IMR-90 (cell line): ENCODE measurements at regions not wholly inside any gene's neighbourhood (a gene's known extent, or its start where the extent isn't known, plus 50 kb on each side); places are given as distances from the start of the nearest gene placed in this dataset.

ENCODE experiments used
- ATAC-seq: fragments of 200-7000 bp; cut with Tn5 transposase; 2 replicates; pipeline ENCODE4 v1.9.1; 2020; ENCODE audit warnings: low read depth, mild to moderate bottlenecking, moderate library complexity
- BruUV-seq: library from RNA; stranded (reverse); fragments of 400-500 nt; replicated peaks from 2 replicates; lab custom pipeline; 2021; lab: Mats Ljungman, UMichigan
- CTCF ChIA-PET: fragments of 300-600 bp; formaldehyde crosslinking; extraction: SDS; loops from one replicate; lab custom pipeline; 2021; ENCODE audit warnings: antibody characterized with exemption; lab: Yijun Ruan, JAX
- POLR2A ChIA-PET: fragments of 300-600 bp; sonication (Branson Sonifier 250); formaldehyde crosslinking; loops from one replicate; lab custom pipeline; 2022; ENCODE audit warnings: antibody characterized with exemption; ENCODE audit not compliant: unreplicated experiment; lab: Charles Lee
- DNase-seq: peaks from one replicate; pipeline ENCODE4 v3.0.0; 2013
- H2AFZ ChIP-seq: replicated peaks from 2 replicates; pipeline ENCODE3; 2013; ENCODE audit warnings: low read length, mild to moderate bottlenecking; ENCODE audit not compliant: poor library complexity
- H2AK5ac ChIP-seq: 2 replicates; pipeline ENCODE4 v1.6.1; 2013; ENCODE audit warnings: low read depth, low read length, inconsistent platforms
- H2AK9ac ChIP-seq: replicated peaks from 2 replicates; pipeline ENCODE3; 2013; ENCODE audit warnings: mild to moderate bottlenecking, low read depth, low read length, moderate library complexity; ENCODE audit not compliant: poor library complexity
- H2BK120ac ChIP-seq: 2 replicates; pipeline ENCODE4 v1.6.1; 2013; ENCODE audit warnings: low read depth, low read length, inconsistent platforms
- H2BK15ac ChIP-seq: 3 replicates; pipeline ENCODE4 v1.6.1; 2013; ENCODE audit warnings: low read depth, low read length, inconsistent platforms
- H2BK20ac ChIP-seq: 2 replicates; pipeline ENCODE4 v1.6.1; 2013; ENCODE audit warnings: low read depth, mild to moderate bottlenecking, inconsistent platforms, low read length, moderate library complexity
- H2BK5ac ChIP-seq: 2 replicates; pipeline ENCODE4 v1.6.1; 2013; ENCODE audit warnings: mild to moderate bottlenecking, low read depth, low read length, inconsistent platforms; ENCODE audit not compliant: poor library complexity, severe bottlenecking
- H3K14ac ChIP-seq: replicated peaks from 2 replicates; pipeline ENCODE4 v1.6.1; 2013; ENCODE audit warnings: low read depth, low read length, inconsistent platforms
- H3K18ac ChIP-seq: 2 replicates; pipeline ENCODE4 v1.6.1; 2013; ENCODE audit warnings: low read depth, low read length, control low read depth
- H3K23ac ChIP-seq: 2 replicates; pipeline ENCODE4 v1.6.1; 2013; ENCODE audit warnings: low read depth, low read length, inconsistent platforms
- H3K27ac ChIP-seq: 2 replicates; pipeline ENCODE4 v1.5.1; 2013; ENCODE audit warnings: mild to moderate bottlenecking, control low read depth, low read length; ENCODE audit not compliant: insufficient read depth
- H3K27me3 ChIP-seq: 2 replicates; pipeline ENCODE4 v1.6.1; 2013; ENCODE audit warnings: low read length; ENCODE audit not compliant: control insufficient read depth, insufficient read depth
- H3K36me3 ChIP-seq: 2 replicates; pipeline ENCODE4 v1.6.1; 2013; ENCODE audit warnings: low read length, mixed read lengths; ENCODE audit not compliant: control insufficient read depth, insufficient read depth
- H3K4ac ChIP-seq: 2 replicates; pipeline ENCODE4 v1.6.1; 2013; ENCODE audit warnings: low read depth, low read length, inconsistent platforms
- H3K4me1 ChIP-seq: 2 replicates; pipeline ENCODE4 v1.6.1; 2013; ENCODE audit warnings: low read length, mixed read lengths; ENCODE audit not compliant: control insufficient read depth, insufficient read depth
- H3K4me2 ChIP-seq: 2 replicates; pipeline ENCODE4 v1.6.1; 2013; ENCODE audit warnings: low read depth, mild to moderate bottlenecking, control low read depth, low read length, moderate library complexity
- H3K4me3 ChIP-seq: 2 replicates; pipeline ENCODE4 v1.5.1; 2013; ENCODE audit warnings: low read depth, mild to moderate bottlenecking, control low read depth, low read length, moderate library complexity; ENCODE audit not compliant: insufficient read depth
- H3K56ac ChIP-seq: 2 replicates; pipeline ENCODE4 v1.6.1; 2013; ENCODE audit warnings: low read length, inconsistent platforms; ENCODE audit not compliant: insufficient read depth; ENCODE audit errors: extremely low read depth
- H3K79me1 ChIP-seq, 2 experiments: 2 replicates each; pipeline ENCODE4 v1.6.1; 2013; ENCODE audit warnings: low read length in 2 of 2, inconsistent platforms in 1 of 2, low read depth in 1 of 2
- H3K9ac ChIP-seq: 2 replicates; pipeline ENCODE4 v1.6.1; 2013; ENCODE audit warnings: low read depth, low read length, control low read depth
- H3K9me1 ChIP-seq: 2 replicates; pipeline ENCODE4 v1.6.1; 2013; ENCODE audit warnings: low read length, inconsistent platforms; ENCODE audit not compliant: insufficient read depth
- H3K9me3 ChIP-seq: 2 replicates; pipeline ENCODE4 v1.6.1; 2013; ENCODE audit warnings: low read length; ENCODE audit not compliant: control insufficient read depth, insufficient read depth
- H4K20me1 ChIP-seq: 2 replicates; pipeline ENCODE4 v1.6.1; 2013; ENCODE audit warnings: low read length, inconsistent platforms; ENCODE audit not compliant: insufficient read depth
- H4K5ac ChIP-seq: 2 replicates; pipeline ENCODE4 v1.6.1; 2013; ENCODE audit warnings: mild to moderate bottlenecking, low read depth, low read length, control low read depth
- H4K8ac ChIP-seq, 2 experiments: 2 replicates each; pipeline ENCODE4 v1.6.1; 2013; ENCODE audit warnings: low read depth in 2 of 2, low read length in 2 of 2, control low read depth in 1 of 2, inconsistent platforms in 1 of 2
- H4K91ac ChIP-seq: 2 replicates; pipeline ENCODE4 v1.6.1; 2013; ENCODE audit warnings: low read depth, low read length, inconsistent platforms; ENCODE audit not compliant: insufficient read depth
- BHLHE40 ChIP-seq: fragments of 150-350 bp; IDR thresholded peaks from 2 replicates; pipeline ENCODE4 v1.6.1; 2016; ENCODE audit warnings: mild to moderate bottlenecking, low read depth, low read length
- CEBPB ChIP-seq: IDR thresholded peaks from 2 replicates; pipeline ENCODE4 v1.6.1; 2012; ENCODE audit warnings: low read depth, low read length, improper control_type of control experiment
- CHD1 ChIP-seq: IDR thresholded peaks from 2 replicates; pipeline ENCODE4 v1.6.1; 2012; ENCODE audit warnings: low read depth, low read length, improper control_type of control experiment
- CTCF ChIP-seq: conservative IDR thresholded peaks from 2 replicates; pipeline ENCODE4 v1.5.1; 2012; ENCODE audit warnings: mild to moderate bottlenecking, low read depth, low read length, improper control_type of control experiment
- MAZ ChIP-seq: IDR thresholded peaks from 2 replicates; pipeline ENCODE4 v1.6.1; 2012; ENCODE audit warnings: low read depth, mild to moderate bottlenecking, low read length, improper control_type of control experiment, moderate library complexity, borderline replicate concordance
- NFE2L2 ChIP-seq: fragments of 150-350 bp; IDR thresholded peaks from 2 replicates; pipeline ENCODE4 v1.6.1; 2016; ENCODE audit warnings: low read depth, mild to moderate bottlenecking, low read length
- POLR2A ChIP-seq: IDR thresholded peaks from 2 replicates; pipeline ENCODE4 v1.6.1; 2012; ENCODE audit warnings: mild to moderate bottlenecking, low read depth, low read length
- RAD21 ChIP-seq: IDR thresholded peaks from 2 replicates; pipeline ENCODE4 v1.6.1; 2012; ENCODE audit warnings: low read length, improper control_type of control experiment
- RCOR1 ChIP-seq: IDR thresholded peaks from 2 replicates; pipeline ENCODE4 v1.6.1; 2012; ENCODE audit warnings: mild to moderate bottlenecking, low read length, improper control_type of control experiment; ENCODE audit not compliant: insufficient replicate concordance
- SMC3 ChIP-seq: fragments of 150-350 bp; IDR thresholded peaks from 2 replicates; pipeline ENCODE4 v1.6.1; 2016; ENCODE audit warnings: low read depth, mild to moderate bottlenecking, antibody characterized with exemption, low read length, moderate library complexity
- USF2 ChIP-seq: fragments of 150-350 bp; IDR thresholded peaks from 2 replicates; pipeline ENCODE4 v1.6.1; 2017; ENCODE audit warnings: mild to moderate bottlenecking, antibody characterized with exemption, low read length, low read depth
- WGBS, 2 experiments: methylation state at CpG; one replicate each; pipeline versions ENCODE4 v1.1.5 to v1.1.7; 2013; ENCODE audit warnings: missing lambda C conversion rate in 2 of 2; ENCODE audit not compliant: insufficient read length in 1 of 2; ENCODE audit errors: extremely low coverage in 2 of 2; 5-methylcytosine and 5-hydroxymethylcytosine counted together
- dilution Hi-C: fragments of 300-500 bp; cut with HindIII; formaldehyde crosslinking; loops from one replicate; pipeline ENCODE4 v1.14.3; 2018; ENCODE audit warnings: low sequenced_read_pairs; ENCODE audit not compliant: unreplicated experiment
- in situ Hi-C: fragments of 300-500 bp; cut with MboI; formaldehyde crosslinking; loops from 3 replicates; pipeline ENCODE4 v1.14.3; 2019; ENCODE audit warnings: low sequenced_read_pairs, inconsistent platforms, mixed read lengths
- intact Hi-C: fragments of 100-400 bp; cut with micrococcal nuclease; formaldehyde crosslinking; loops from 2 replicates; pipeline ENCODE4 v1.10.0; 2022

- no CpG with 5 or more reads among the region's 3 CpGs for WGBS, 2 experiments
- BruUV-seq = no TSS peak
- dilution Hi-C loops (no loop called here), intact Hi-C loops (no loop called here), in situ Hi-C loops (no loop called here)
- H3K18ac ChIP-seq = no peak overlapping the region
- H3K14ac ChIP-seq = no peak overlapping the region
- no peak for ATAC-seq
- H2BK5ac ChIP-seq = no peak overlapping the region
- no peak overlapping the region for H2BK120ac ChIP-seq
- no peaks in the 10 kb centered on the region for H3K36me3 ChIP-seq
- no peaks in the 10 kb centered on the region for H3K9me3 ChIP-seq
- H2BK20ac ChIP-seq = no peak overlapping the region
- DNase-seq = no peak
- TF ChIP-seq CTCF (no peak), USF2 (no peak), RAD21 (no peak), MAZ (no peak), CHD1 (no peak), CEBPB (no peak), SMC3 (no peak), RCOR1 (no peak), NFE2L2 (no peak), BHLHE40 (no peak), POLR2A (no peak)
- H3K79me1 ChIP-seq = no peaks in the 10 kb centered on the region
- H3K4me3 ChIP-seq = no peak overlapping the region
- no peak overlapping the region for H2AK9ac ChIP-seq
- H2AK5ac ChIP-seq = no peak overlapping the region
- H4K91ac ChIP-seq = no peak overlapping the region
- H2BK15ac ChIP-seq = no peak overlapping the region
- H3K9me1 ChIP-seq = no peaks in the 10 kb centered on the region
- H4K5ac ChIP-seq = no peak overlapping the region
- ChIA-PET POLR2A (no interaction called here), CTCF (no interaction called here)
- H3K4ac ChIP-seq = no peak overlapping the region
- no peak overlapping the region for H3K23ac ChIP-seq
- H3K4me2 ChIP-seq = no peak overlapping the region
- no peak overlapping the region for H3K27ac ChIP-seq
- no peak overlapping the region for H3K56ac ChIP-seq
- H4K20me1 ChIP-seq = no peaks in the 10 kb centered on the region
- H3K9ac ChIP-seq = no peak overlapping the region
- H3K27me3 ChIP-seq = no peaks in the 10 kb centered on the region
- no peaks in the 10 kb centered on the region for H3K4me1 ChIP-seq
- H2AFZ ChIP-seq = no peak overlapping the region
- no peak overlapping the region for H4K8ac ChIP-seq
These were observed 189.6 kb upstream of the FBXL4 start for GRCh38 chr6:99137314-99137713.
